HepG2 (cell line): ENCODE measurements at regions not wholly inside any gene's neighbourhood (a gene's known extent, or its start where the extent isn't known, plus 50 kb on each side); places are given as distances from the start of the nearest gene placed in this dataset.

Experiments
- EED ChIP-seq: sonication (generic); formaldehyde crosslinking; IDR thresholded peaks from 2 replicates; pipeline ENCODE4 v1.5.0; 2020; ENCODE audit warnings: mild to moderate bottlenecking, missing genetic modification reagents
- HNF1B ChIP-seq: sonication (generic); formaldehyde crosslinking; IDR thresholded peaks from 2 replicates; pipeline ENCODE4 v1.5.1; 2020; ENCODE audit warnings: mild to moderate bottlenecking, moderate library complexity, missing genetic modification reagents
- PATZ1 ChIP-seq: sonication (generic); formaldehyde crosslinking; IDR thresholded peaks from 2 replicates; pipeline ENCODE4 v1.4.0; 2020; ENCODE audit warnings: missing genetic modification reagents
- ZBTB38 ChIP-seq: sonication (generic); formaldehyde crosslinking; IDR thresholded peaks from 2 replicates; pipeline ENCODE4 v1.5.1; 2020; ENCODE audit warnings: mild to moderate bottlenecking, missing genetic modification reagents
- ZMYM4 ChIP-seq: sonication (generic); formaldehyde crosslinking; IDR thresholded peaks from 2 replicates; pipeline ENCODE4 v1.8.1; 2023; ENCODE audit warnings: mild to moderate bottlenecking, missing genetic modification reagents
- ZNF326 ChIP-seq: sonication (generic); formaldehyde crosslinking; IDR thresholded peaks from 2 replicates; pipeline ENCODE4 v1.4.0; 2020; ENCODE audit warnings: missing genetic modification reagents, borderline replicate concordance
- ZNF367 ChIP-seq: sonication (generic); formaldehyde crosslinking; IDR thresholded peaks from 2 replicates; pipeline ENCODE4 v1.4.0; 2020; ENCODE audit warnings: missing genetic modification reagents, borderline replicate concordance
- ZNF546 ChIP-seq: sonication (generic); formaldehyde crosslinking; conservative IDR thresholded peaks from 2 replicates; pipeline ENCODE4 v1.8.1; 2023; ENCODE audit warnings: mild to moderate bottlenecking, missing genetic modification reagents
- TF ChIP-seq, protein P1 (sequence below): sonication (generic); formaldehyde crosslinking; IDR thresholded peaks from 2 replicates; pipeline ENCODE4 v1.8.0; 2022; ENCODE audit warnings: missing genetic modification reagents, mild to moderate bottlenecking, moderate library complexity, borderline replicate concordance
- TF ChIP-seq, protein P2 (sequence below): sonication (generic); formaldehyde crosslinking; IDR thresholded peaks from 2 replicates; pipeline ENCODE4 v1.4.0; 2020; ENCODE audit warnings: missing genetic modification reagents

DNA sequence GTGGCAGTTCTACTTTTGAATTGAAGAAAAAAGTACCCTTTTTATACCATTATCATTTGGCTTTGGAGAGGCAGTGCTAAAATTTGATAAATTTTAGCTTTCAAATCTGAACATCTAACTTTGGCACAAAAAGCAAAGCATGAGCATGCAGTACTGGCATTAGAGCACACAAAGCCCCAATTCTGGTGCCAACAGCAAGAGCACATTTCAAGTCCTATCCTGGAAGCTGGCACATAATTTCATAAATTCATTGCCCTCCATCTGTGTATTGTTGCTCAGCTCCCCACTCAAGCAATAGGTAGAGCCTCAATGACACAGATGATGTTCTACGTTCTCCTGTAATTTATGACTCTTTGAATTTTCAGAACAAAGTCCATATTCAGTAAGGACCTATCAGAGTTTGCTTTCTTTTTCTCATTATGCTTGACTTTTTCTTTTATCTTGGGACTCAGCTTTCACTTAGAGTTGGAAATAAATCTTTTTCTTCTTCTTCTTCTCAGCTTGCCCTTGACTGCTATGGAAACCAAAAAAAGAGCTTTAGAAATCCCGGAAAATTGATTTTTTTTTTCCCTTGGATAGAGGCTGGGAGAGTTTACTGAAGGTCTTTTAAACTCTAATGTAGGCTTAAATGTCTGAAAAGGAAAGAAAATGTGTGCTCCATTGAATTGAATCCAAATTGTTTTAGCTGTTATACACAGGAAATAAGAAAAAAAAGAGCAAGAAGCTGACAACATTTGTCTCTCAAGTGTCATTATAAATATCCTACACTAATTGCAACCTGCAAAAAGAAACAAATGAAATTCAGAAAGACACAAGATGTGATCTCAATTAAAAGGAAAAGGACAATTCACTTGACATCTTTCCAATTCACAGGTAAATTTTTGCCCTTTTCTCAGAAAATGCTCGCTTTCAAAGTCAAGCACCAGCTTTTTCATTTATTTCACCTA lies 380.8 kb upstream of the CDH18 start (continued):
- TF ChIP-seq, protein P1, sequence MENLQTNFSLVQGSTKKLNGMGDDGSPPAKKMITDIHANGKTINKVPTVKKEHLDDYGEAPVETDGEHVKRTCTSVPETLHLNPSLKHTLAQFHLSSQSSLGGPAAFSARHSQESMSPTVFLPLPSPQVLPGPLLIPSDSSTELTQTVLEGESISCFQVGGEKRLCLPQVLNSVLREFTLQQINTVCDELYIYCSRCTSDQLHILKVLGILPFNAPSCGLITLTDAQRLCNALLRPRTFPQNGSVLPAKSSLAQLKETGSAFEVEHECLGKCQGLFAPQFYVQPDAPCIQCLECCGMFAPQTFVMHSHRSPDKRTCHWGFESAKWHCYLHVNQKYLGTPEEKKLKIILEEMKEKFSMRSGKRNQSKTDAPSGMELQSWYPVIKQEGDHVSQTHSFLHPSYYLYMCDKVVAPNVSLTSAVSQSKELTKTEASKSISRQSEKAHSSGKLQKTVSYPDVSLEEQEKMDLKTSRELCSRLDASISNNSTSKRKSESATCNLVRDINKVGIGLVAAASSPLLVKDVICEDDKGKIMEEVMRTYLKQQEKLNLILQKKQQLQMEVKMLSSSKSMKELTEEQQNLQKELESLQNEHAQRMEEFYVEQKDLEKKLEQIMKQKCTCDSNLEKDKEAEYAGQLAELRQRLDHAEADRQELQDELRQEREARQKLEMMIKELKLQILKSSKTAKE (CRISPR knock-in tag), result no peak
- TF ChIP-seq EED (CRISPR knock-in tag) (no peak), ZNF326 (CRISPR knock-in tag) (no peak), ZNF367 (CRISPR knock-in tag) (no peak), PATZ1 (no peak), ZMYM4 (CRISPR knock-in tag) (no peak), HNF1B (CRISPR knock-in tag) (no peak), ZBTB38 (CRISPR knock-in tag) (no peak), ZNF546 (CRISPR knock-in tag) (no peak)
- TF ChIP-seq, protein P2, sequence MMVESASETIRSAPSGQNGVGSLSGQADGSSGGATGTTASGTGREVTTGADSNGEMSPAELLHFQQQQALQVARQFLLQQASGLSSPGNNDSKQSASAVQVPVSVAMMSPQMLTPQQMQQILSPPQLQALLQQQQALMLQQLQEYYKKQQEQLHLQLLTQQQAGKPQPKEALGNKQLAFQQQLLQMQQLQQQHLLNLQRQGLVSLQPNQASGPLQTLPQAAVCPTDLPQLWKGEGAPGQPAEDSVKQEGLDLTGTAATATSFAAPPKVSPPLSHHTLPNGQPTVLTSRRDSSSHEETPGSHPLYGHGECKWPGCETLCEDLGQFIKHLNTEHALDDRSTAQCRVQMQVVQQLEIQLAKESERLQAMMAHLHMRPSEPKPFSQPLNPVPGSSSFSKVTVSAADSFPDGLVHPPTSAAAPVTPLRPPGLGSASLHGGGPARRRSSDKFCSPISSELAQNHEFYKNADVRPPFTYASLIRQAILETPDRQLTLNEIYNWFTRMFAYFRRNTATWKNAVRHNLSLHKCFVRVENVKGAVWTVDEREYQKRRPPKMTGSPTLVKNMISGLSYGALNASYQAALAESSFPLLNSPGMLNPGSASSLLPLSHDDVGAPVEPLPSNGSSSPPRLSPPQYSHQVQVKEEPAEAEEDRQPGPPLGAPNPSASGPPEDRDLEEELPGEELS (CRISPR knock-in tag), result no peak
